CD4-positive, alpha-beta T cell treated with Interleukin-4 for 1 hour (primary cell): ENCODE measurements at regions not wholly inside any gene's neighbourhood (a gene's known extent, or its start where the extent isn't known, plus 50 kb on each side); places are given as distances from the start of the nearest gene placed in this dataset.

Experiments
- DNase-seq, 2 donors: peaks; one replicate each; pipeline ENCODE4 v3.0.0-alpha.2; 2020 to 2022

- no peak for DNase-seq
Observed at GRCh38 chr4:18815081-18815778, 793.7 kb upstream of the LCORL start.

GRCh38 chr4:18813771-18814170, 792.2 kb upstream of the LCORL start:
- DNase-seq: no peak

- no peak for DNase-seq
Observed at GRCh38 chr4:18813055-18813454, 791.5 kb upstream of the LCORL start.

- no peak for DNase-seq
Observed at GRCh38 chr4:18803781-18804180, 782.2 kb upstream of the LCORL start.

- DNase-seq: no peak
Observed at GRCh38 chr4:18798123-18798522, 776.6 kb upstream of the LCORL start.

- DNase-seq: no peak
Observed at GRCh38 chr4:18795794-18796193, 774.2 kb upstream of the LCORL start.

GRCh38 chr4:18777190-18777930, 755.8 kb upstream of the LCORL start:
- DNase-seq: no peak

GRCh38 chr4:18767921-18768320, 746.4 kb upstream of the LCORL start:
- DNase-seq: no peak

GRCh38 chr4:18756671-18757070, 735.1 kb upstream of the LCORL start:
- DNase-seq: no peak

GRCh38 chr4:18754180-18754579, 732.6 kb upstream of the LCORL start:
- no peak for DNase-seq

- DNase-seq: no peak
Observed at GRCh38 chr4:18751083-18751482, 729.5 kb upstream of the LCORL start.

GRCh38 chr4:18749391-18749790, 727.8 kb upstream of the LCORL start:
- no peak for DNase-seq

- no peak for DNase-seq
Observed at GRCh38 chr4:18736551-18736950, 715.0 kb upstream of the LCORL start.

- no peak for DNase-seq
Observed at GRCh38 chr4:18735740-18736268, 714.2 kb upstream of the LCORL start.

GRCh38 chr4:18734405-18734804, 712.9 kb upstream of the LCORL start:
- no peak for DNase-seq

- no peak for DNase-seq
Observed at GRCh38 chr4:18733961-18734360, 712.4 kb upstream of the LCORL start.

GRCh38 chr4:18722748-18723191, 701.2 kb upstream of the LCORL start:
- DNase-seq: no peak

- no peak for DNase-seq
Observed at GRCh38 chr4:18698119-18698883, 676.7 kb upstream of the LCORL start.

GRCh38 chr4:18695733-18696527, 674.4 kb upstream of the LCORL start:
- no peak for DNase-seq

GRCh38 chr4:18691431-18692200, 670.1 kb upstream of the LCORL start:
- no peak for DNase-seq

GRCh38 chr4:18690291-18690955, 668.9 kb upstream of the LCORL start:
- DNase-seq: no peak
